ENCODE measurements at regions not wholly inside any gene's neighbourhood (a gene's known extent, or its start where the extent isn't known, plus 50 kb on each side); places are given as distances from the start of the nearest gene placed in this dataset.
"Not testable (repeated sequence)": the region's sequence is repeated elsewhere in the genome, so short reads cannot be mapped to it uniquely, and the experiment has no call there.

DNA sequence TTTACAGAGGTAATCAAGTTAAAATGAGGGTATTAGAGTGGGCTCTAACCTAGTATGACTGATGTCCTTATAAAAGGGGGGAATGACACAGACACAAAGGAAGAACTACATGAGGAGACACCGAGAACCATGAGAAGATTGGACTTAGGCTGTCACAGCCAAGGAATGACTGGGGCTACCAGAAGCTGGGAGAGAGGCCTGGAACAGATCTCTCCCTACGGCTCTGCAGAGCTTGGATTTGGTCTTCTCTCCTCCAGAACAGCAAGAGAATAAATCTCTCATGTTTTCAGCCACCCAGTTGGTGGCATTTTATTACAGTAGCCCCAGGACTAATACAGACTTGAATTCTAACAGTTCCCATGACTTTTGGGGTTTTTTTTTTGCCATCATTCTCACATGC, 110.8 kb downstream of the PSMG1 start:
- Histone ChIP-seq H3K9me3 (ENCODE audit: low read depth, low read length) (no peaks in the 10 kb centered on the region), H3K27ac (no peak overlapping the region), H3K36me3 (ENCODE audit: insufficient read depth, low read length) (no peaks in the 10 kb centered on the region), H3K9ac (ENCODE audit: insufficient read length) (no peak overlapping the region), H3K4me3 (no peak overlapping the region)
- TF ChIP-seq POLR2AphosphoS5 (IDR thresholded peaks at IDR 0.05; ENCODE audit: borderline replicate concordance, low read depth, low read length) (no peak), EZH2 (IDR thresholded peaks at IDR 0.05) (no peak), FOXP2 (optimal IDR thresholded peaks at IDR 0.05; ENCODE audit: control extremely low read depth, extremely low read length, insufficient read depth) (no peak)
- no peak for DNase-seq (ENCODE audit: low read depth, low spot score)

GRCh38 chr21:39071623-39072214, 111.5 kb downstream of the PSMG1 start:
- Histone ChIP-seq H3K36me3 (ENCODE audit: insufficient read depth, low read length) (no peaks in the 10 kb centered on the region), H3K4me3 (no peak overlapping the region), H3K27ac (no peak overlapping the region), H3K9me3 (ENCODE audit: low read depth, low read length) (no peaks in the 10 kb centered on the region), H3K9ac (ENCODE audit: insufficient read length) (no peak overlapping the region)
- no peak for DNase-seq (ENCODE audit: low read depth, low spot score)
- TF ChIP-seq POLR2AphosphoS5 (IDR thresholded peaks at IDR 0.05; ENCODE audit: borderline replicate concordance, low read depth, low read length) (no peak), EZH2 (IDR thresholded peaks at IDR 0.05) (no peak), FOXP2 (optimal IDR thresholded peaks at IDR 0.05; ENCODE audit: control extremely low read depth, extremely low read length, insufficient read depth) (no peak)

GRCh38 chr21:39069856-39070255, 113.4 kb downstream of the PSMG1 start:
- DNase-seq (ENCODE audit: low read depth, low spot score); H3K9ac ChIP-seq (ENCODE audit: insufficient read length); H3K9me3 ChIP-seq (ENCODE audit: low read depth, low read length); H3K27ac ChIP-seq; H3K36me3 ChIP-seq (ENCODE audit: insufficient read depth, low read length); H3K4me3 ChIP-seq: not testable (repeated sequence)

GRCh38 chr21:39066829-39067780, 116.1 kb downstream of the PSMG1 start:
- no peak overlapping the region for H3K9ac ChIP-seq (ENCODE audit: insufficient read length)
- no peaks in the 10 kb centered on the region for H3K36me3 ChIP-seq (ENCODE audit: insufficient read depth, low read length)
- no peak for DNase-seq (ENCODE audit: low read depth, low spot score)
- H3K27ac ChIP-seq: no peak overlapping the region
- no peak overlapping the region for H3K4me3 ChIP-seq
- H3K9me3 ChIP-seq (ENCODE audit: low read depth, low read length): no peaks in the 10 kb centered on the region
- TF ChIP-seq EZH2 (IDR thresholded peaks at IDR 0.05): no peak

GRCh38 chr21:39065917-39066316, 117.3 kb downstream of the PSMG1 start:
- Histone ChIP-seq H3K9me3 (ENCODE audit: low read depth, low read length) (no peaks in the 10 kb centered on the region), H3K36me3 (ENCODE audit: insufficient read depth, low read length) (no peaks in the 10 kb centered on the region), H3K4me3 (no peak overlapping the region), H3K27ac (no peak overlapping the region), H3K9ac (ENCODE audit: insufficient read length) (no peak overlapping the region)
- no peak for DNase-seq (ENCODE audit: low read depth, low spot score)
- no peak for TF ChIP-seq EZH2 (IDR thresholded peaks at IDR 0.05)
- TF ChIP-seq POLR2AphosphoS5 (IDR thresholded peaks at IDR 0.05; ENCODE audit: borderline replicate concordance, low read depth, low read length): no peak
- no peak for TF ChIP-seq FOXP2 (optimal IDR thresholded peaks at IDR 0.05; ENCODE audit: control extremely low read depth, extremely low read length, insufficient read depth)

GRCh38 chr21:39064325-39065012, 118.8 kb downstream of the PSMG1 start:
- Histone ChIP-seq H3K9me3 (ENCODE audit: low read depth, low read length) (no peaks in the 10 kb centered on the region), H3K36me3 (ENCODE audit: insufficient read depth, low read length) (no peaks in the 10 kb centered on the region), H3K9ac (ENCODE audit: insufficient read length) (no peak overlapping the region), H3K4me3 (no peak overlapping the region), H3K27ac (no peak overlapping the region)
- no peak for DNase-seq (ENCODE audit: low read depth, low spot score)
- no peak for TF ChIP-seq EZH2 (IDR thresholded peaks at IDR 0.05)
- no peak for TF ChIP-seq POLR2AphosphoS5 (IDR thresholded peaks at IDR 0.05; ENCODE audit: borderline replicate concordance, low read depth, low read length)
- no peak for TF ChIP-seq FOXP2 (optimal IDR thresholded peaks at IDR 0.05; ENCODE audit: control extremely low read depth, extremely low read length, insufficient read depth)

DNA sequence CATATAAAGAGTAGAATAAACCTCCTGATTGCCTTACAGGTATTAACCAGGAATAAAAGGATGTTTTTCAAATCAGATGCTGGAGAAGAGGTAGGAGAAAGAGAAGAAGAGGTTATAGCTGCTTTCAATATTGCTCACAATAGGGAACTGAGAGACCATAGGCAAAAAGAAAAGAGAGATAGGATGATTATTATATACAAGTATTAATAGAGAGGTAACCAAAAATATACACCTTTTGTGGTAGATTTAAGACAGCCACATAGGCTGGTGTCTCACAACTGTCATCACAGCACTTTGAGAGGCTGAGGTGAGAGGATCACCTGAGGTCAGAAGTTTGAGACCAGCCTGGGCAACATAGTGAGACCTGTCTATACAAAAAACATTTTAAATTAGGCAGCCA, 119.7 kb downstream of the PSMG1 start:
- no peak overlapping the region for H3K4me3 ChIP-seq
- no peak overlapping the region for H3K9ac ChIP-seq (ENCODE audit: insufficient read length)
- TF ChIP-seq EZH2 (IDR thresholded peaks at IDR 0.05): no peak
- no peak for TF ChIP-seq FOXP2 (optimal IDR thresholded peaks at IDR 0.05; ENCODE audit: control extremely low read depth, extremely low read length, insufficient read depth)
- no peak for TF ChIP-seq POLR2AphosphoS5 (IDR thresholded peaks at IDR 0.05; ENCODE audit: borderline replicate concordance, low read depth, low read length)
- no peak overlapping the region for H3K27ac ChIP-seq
- H3K36me3 ChIP-seq (ENCODE audit: insufficient read depth, low read length): no peaks in the 10 kb centered on the region
- DNase-seq (ENCODE audit: low read depth, low spot score): no peak
- H3K9me3 ChIP-seq (ENCODE audit: low read depth, low read length): no peaks in the 10 kb centered on the region

DNA sequence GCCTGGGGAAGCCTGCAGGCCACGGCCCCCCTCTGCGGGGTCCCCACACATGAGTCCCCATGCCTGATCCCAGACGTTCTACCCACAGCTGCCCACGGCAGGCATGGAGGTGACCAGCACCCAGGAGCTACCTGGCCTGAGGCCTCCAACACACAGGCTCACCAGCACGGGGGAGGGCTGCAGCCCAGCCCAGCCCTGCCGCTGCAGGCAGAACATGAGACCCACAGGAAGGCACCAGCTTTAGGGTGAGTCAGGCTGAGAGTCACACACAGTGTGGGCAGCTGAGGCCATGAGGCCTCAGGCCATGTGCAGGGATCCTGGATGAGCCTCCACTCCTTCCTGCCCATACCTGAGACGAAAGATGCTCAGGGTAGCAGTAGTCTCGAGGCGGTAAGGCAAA, 121.1 kb downstream of the PSMG1 start:
- Histone ChIP-seq H3K4me3 (no peak overlapping the region), H3K9me3 (ENCODE audit: low read depth, low read length) (no peaks in the 10 kb centered on the region), H3K9ac (ENCODE audit: insufficient read length) (no peak overlapping the region), H3K36me3 (ENCODE audit: insufficient read depth, low read length) (no peaks in the 10 kb centered on the region), H3K27ac (no peak overlapping the region)
- TF ChIP-seq POLR2AphosphoS5 (IDR thresholded peaks at IDR 0.05; ENCODE audit: borderline replicate concordance, low read depth, low read length) (no peak), FOXP2 (optimal IDR thresholded peaks at IDR 0.05; ENCODE audit: control extremely low read depth, extremely low read length, insufficient read depth) (no peak), EZH2 (IDR thresholded peaks at IDR 0.05) (no peak)
- DNase-seq (ENCODE audit: low read depth, low spot score): no peak
